Astrocyte of the spinal cord (primary cell): ENCODE measurements at regions not wholly inside any gene's neighbourhood (a gene's known extent, or its start where the extent isn't known, plus 50 kb on each side); places are given as distances from the start of the nearest gene placed in this dataset.

Experiments used
- DNase-seq: peaks from one replicate; pipeline ENCODE4 v3.0.0; 2011; ENCODE audit warnings: low read depth, low spot score
- H3K4me3 ChIP-seq: 2 replicates; pipeline ENCODE4 v1.5.1; 2011; ENCODE audit warnings: low read depth, mild to moderate bottlenecking, low read length, moderate library complexity
- CTCF ChIP-seq: IDR thresholded peaks from 2 replicates; pipeline ENCODE4 v1.5.1; 2012; ENCODE audit warnings: low read depth, mild to moderate bottlenecking, low read length, inconsistent platforms
- in situ Hi-C: cut with HindIII; loops from 2 replicates; pipeline ENCODE4 v1.10.0; 2017; ENCODE audit warnings: low sequenced_read_pairs

- H3K4me3 ChIP-seq: no peak overlapping the region
- DNase-seq: no peak
- no peak for TF ChIP-seq CTCF
- in situ Hi-C loops: no loop called here
These were observed 873.8 kb downstream of the SLITRK6 start for GRCh38 chr13:84925443-84925842.

- no peak for DNase-seq
- in situ Hi-C loops: no loop called here
- no peak overlapping the region for H3K4me3 ChIP-seq
- TF ChIP-seq CTCF: no peak
These were observed 875.4 kb downstream of the SLITRK6 start for GRCh38 chr13:84923831-84924230.

- DNase-seq: peak; percentile 48
- TF ChIP-seq CTCF: peak; percentile 16
- in situ Hi-C loops: no loop called here
- no peak overlapping the region for H3K4me3 ChIP-seq
These were observed 881.9 kb downstream of the SLITRK6 start for GRCh38 chr13:84917252-84917878.

GRCh38 chr13:84912720-84913119, 886.5 kb downstream of the SLITRK6 start:
- in situ Hi-C loops: no loop called here
- TF ChIP-seq CTCF: no peak
- no peak for DNase-seq

GRCh38 chr13:84910423-84910822, 888.8 kb downstream of the SLITRK6 start:
- in situ Hi-C loops: no loop called here
- TF ChIP-seq CTCF: no peak
- no peak for DNase-seq
- H3K4me3 ChIP-seq: no peak overlapping the region

More at GRCh38 chr13:84912720-84913119, 886.5 kb downstream of the SLITRK6 start:
- no peak overlapping the region for H3K4me3 ChIP-seq

GRCh38 chr13:84903391-84903790, 895.8 kb downstream of the SLITRK6 start:
- TF ChIP-seq CTCF: no peak
- in situ Hi-C loops: no loop called here
- H3K4me3 ChIP-seq: no peak overlapping the region
- DNase-seq: no peak
